Neuronal stem cell (in vitro differentiated cells): ENCODE measurements at regions not wholly inside any gene's neighbourhood (a gene's known extent, or its start where the extent isn't known, plus 50 kb on each side); places are given as distances from the start of the nearest gene placed in this dataset.

Experiments
- DNase-seq: peaks from one replicate; pipeline ENCODE4 v3.0.0-alpha.2; 2013; ENCODE audit warnings: low spot score
- H2AFZ ChIP-seq: one replicate; pipeline ENCODE4 v1.6.1; 2013; ENCODE audit warnings: mild to moderate bottlenecking, low read length, inconsistent platforms
- H2AK5ac ChIP-seq: 2 replicates; pipeline ENCODE4 v1.6.1; 2013; ENCODE audit warnings: low read depth, mild to moderate bottlenecking, inconsistent platforms, low read length, moderate library complexity, mixed read lengths
- H2BK120ac ChIP-seq: 2 replicates; pipeline ENCODE4 v1.6.1; 2013; ENCODE audit warnings: low read depth, mild to moderate bottlenecking, inconsistent platforms, low read length, moderate library complexity, mixed read lengths
- H2BK12ac ChIP-seq: one replicate; pipeline ENCODE4 v1.6.1; 2013; ENCODE audit warnings: low read length, inconsistent platforms
- H2BK15ac ChIP-seq: 2 replicates; pipeline ENCODE4 v1.6.1; 2013; ENCODE audit warnings: mild to moderate bottlenecking, low read length, inconsistent platforms, mixed read lengths
- H2BK5ac ChIP-seq: one replicate; pipeline ENCODE4 v1.6.1; 2013; ENCODE audit warnings: inconsistent platforms, mild to moderate bottlenecking, low read length, moderate library complexity
- H3K14ac ChIP-seq: one replicate; pipeline ENCODE4 v1.6.1; 2013; ENCODE audit warnings: low read length, inconsistent platforms
- H3K18ac ChIP-seq: 2 replicates; pipeline ENCODE4 v1.6.1; 2013; ENCODE audit warnings: low read length, inconsistent platforms
- H3K23ac ChIP-seq: 2 replicates; pipeline ENCODE4 v1.6.1; 2013; ENCODE audit warnings: low read depth, mild to moderate bottlenecking, mixed read lengths, low read length, inconsistent platforms; ENCODE audit not compliant: poor library complexity
- H3K27ac ChIP-seq: replicated peaks from 3 replicates; pipeline ENCODE4 v1.5.1; 2013; ENCODE audit warnings: low read length, inconsistent platforms
- H3K27me3 ChIP-seq, 3 experiments: 2 replicates each; pipeline ENCODE4 v1.6.1; 2013; ENCODE audit warnings: low read length in 3 of 3, mild to moderate bottlenecking in 2 of 3, inconsistent platforms in 1 of 3, low read depth in 1 of 3, mixed read lengths in 1 of 3, moderate library complexity in 1 of 3; ENCODE audit not compliant: control insufficient read depth in 3 of 3, insufficient read depth in 3 of 3
- H3K36me3 ChIP-seq, 2 donors: replicated peaks in 1 of 2; 2 replicates each; pipeline ENCODE4 v1.6.1; 2013; ENCODE audit warnings: low read length in 2 of 2; ENCODE audit not compliant: control insufficient read depth in 2 of 2, insufficient read depth in 2 of 2
- H3K4ac ChIP-seq: 2 replicates; pipeline ENCODE4 v1.6.1; 2013; ENCODE audit warnings: inconsistent platforms, mild to moderate bottlenecking, low read length, moderate library complexity
- H3K4me1 ChIP-seq, 2 donors: 1 replicate in 1 of 2; 2 replicates in 1 of 2; pipeline ENCODE4 v1.6.1; 2013; ENCODE audit warnings: low read length in 2 of 2, low read depth in 1 of 2; ENCODE audit not compliant: control insufficient read depth in 2 of 2, insufficient read depth in 1 of 2
- H3K4me2 ChIP-seq: one replicate; pipeline ENCODE4 v1.6.1; 2013; ENCODE audit warnings: mild to moderate bottlenecking, low read length, inconsistent platforms; ENCODE audit not compliant: insufficient read depth, poor library complexity, severe bottlenecking
- H3K4me3 ChIP-seq, 2 donors: 2 replicates each; pipeline ENCODE4 v1.5.1; 2013; ENCODE audit warnings: low read length in 2 of 2, mild to moderate bottlenecking in 2 of 2, inconsistent platforms in 1 of 2, moderate library complexity in 1 of 2
- H3K79me1 ChIP-seq: one replicate; pipeline ENCODE4 v1.6.1; 2013; ENCODE audit warnings: low read depth, mild to moderate bottlenecking, inconsistent platforms, low read length, moderate library complexity
- H3K9ac ChIP-seq: one replicate; pipeline ENCODE4 v1.6.1; 2013; ENCODE audit warnings: mild to moderate bottlenecking, low read depth, low read length, inconsistent platforms; ENCODE audit not compliant: poor library complexity
- H3K9me3 ChIP-seq, 2 donors: replicated peaks in 1 of 2; 2 replicates each; pipeline versions ENCODE3 to v1.6.1; 2013; ENCODE audit warnings: low read length in 2 of 2, mild to moderate bottlenecking in 2 of 2, inconsistent platforms in 1 of 2, low read depth in 1 of 2, mixed read lengths in 1 of 2, moderate library complexity in 1 of 2; ENCODE audit not compliant: control insufficient read depth in 2 of 2, insufficient read depth in 1 of 2
- H4K8ac ChIP-seq: one replicate; pipeline ENCODE4 v1.6.1; 2013; ENCODE audit warnings: low read depth, mild to moderate bottlenecking, inconsistent platforms, low read length, moderate library complexity
- H4K91ac ChIP-seq: one replicate; pipeline ENCODE4 v1.6.1; 2013; ENCODE audit warnings: low read length, low read depth, mild to moderate bottlenecking, inconsistent platforms; ENCODE audit not compliant: poor library complexity
- WGBS, 2 donors: extraction: QIAGEN DNeasy Blood & Tissue Kit; methylation state at CpG; one replicate each; pipeline ENCODE4 v1.1.7; 2013; ENCODE audit warnings: missing lambda C conversion rate in 2 of 2, mixed read lengths in 1 of 2; ENCODE audit not compliant: insufficient read length in 2 of 2, insufficient replicate concordance in 1 of 2; ENCODE audit errors: extremely low coverage in 2 of 2; 5-methylcytosine and 5-hydroxymethylcytosine counted together

GRCh38 chr15:92715758-92716157, 60.2 kb upstream of the FAM174B start:
- Histone ChIP-seq H2BK15ac (no peak overlapping the region), H3K4me1 (peaks cover 3 to 11% of the 10 kb centered on the region in 2 donors), H3K27ac (no peak overlapping the region), H3K9me3 (peaks cover 3 to 8% of the 10 kb centered on the region in 2 donors), H3K27me3 (no peaks in the 10 kb centered on the region), H2BK12ac (no peak overlapping the region), H3K18ac (no peak overlapping the region), H3K4me2 (no peak overlapping the region), H4K91ac (no peak overlapping the region), H3K9ac (no peak overlapping the region), H3K79me1 (no peaks in the 10 kb centered on the region), H2BK120ac (no peak overlapping the region), H2AFZ (peak overlapping the region; percentile 98), H4K8ac (no peak overlapping the region), H2AK5ac (no peak overlapping the region), H3K23ac (no peak overlapping the region), H3K14ac (no peak overlapping the region), H3K4ac (no peak overlapping the region), H3K36me3 (no peaks in the 10 kb centered on the region), H2BK5ac (no peak overlapping the region), H3K4me3 (no peak overlapping the region)
- no peak for DNase-seq
- WGBS, 2 donors: no CpG with 5 or more reads among the region's 7 CpGs

- peaks cover 3 to 13% of the 10 kb centered on the region in 2 donors for H3K9me3 ChIP-seq
- WGBS, 2 donors: no CpG with 5 or more reads among the region's 4 CpGs
- no peak overlapping the region for H3K18ac ChIP-seq
- no peak overlapping the region for H2BK12ac ChIP-seq
- H2BK120ac ChIP-seq: no peak overlapping the region
- H4K91ac ChIP-seq: no peak overlapping the region
- H3K4me3 ChIP-seq: no peak overlapping the region
- no peak overlapping the region for H2AK5ac ChIP-seq
- no peak overlapping the region for H3K14ac ChIP-seq
- no peak overlapping the region for H3K4ac ChIP-seq
- H3K36me3 ChIP-seq: no peaks in the 10 kb centered on the region
- H4K8ac ChIP-seq: no peak overlapping the region
- H3K79me1 ChIP-seq: no peaks in the 10 kb centered on the region
- H3K27me3 ChIP-seq: no peaks in the 10 kb centered on the region
- H3K23ac ChIP-seq: no peak overlapping the region
- no peak overlapping the region for H2BK15ac ChIP-seq
- no peak overlapping the region for H2BK5ac ChIP-seq
- H3K4me2 ChIP-seq: no peak overlapping the region
- peaks cover 2 to 9% of the 10 kb centered on the region in 2 donors for H3K4me1 ChIP-seq
- no peak for DNase-seq
- no peak overlapping the region for H3K27ac ChIP-seq
- H3K9ac ChIP-seq: no peak overlapping the region
- H2AFZ ChIP-seq: no peak overlapping the region
These were observed 63.4 kb upstream of the FAM174B start for GRCh38 chr15:92719021-92719420.

- Histone ChIP-seq H3K4ac (no peak overlapping the region), H2BK120ac (no peak overlapping the region), H3K27ac (no peak overlapping the region), H3K4me3 (no peak overlapping the region), H3K79me1 (no peaks in the 10 kb centered on the region), H3K9ac (no peak overlapping the region), H2BK12ac (no peak overlapping the region), H3K27me3 (no peaks in the 10 kb centered on the region), H2BK5ac (no peak overlapping the region), H3K9me3 (peaks cover 0 to 5% of the 10 kb centered on the region in 2 donors), H3K4me2 (no peak overlapping the region), H2AK5ac (no peak overlapping the region), H3K18ac (no peak overlapping the region), H3K4me1 (no peaks in the 10 kb centered on the region), H4K8ac (no peak overlapping the region), H3K36me3 (no peaks in the 10 kb centered on the region), H3K23ac (no peak overlapping the region), H2BK15ac (no peak overlapping the region), H3K14ac (no peak overlapping the region), H4K91ac (no peak overlapping the region), H2AFZ (no peak overlapping the region)
- no CpG with 5 or more reads among the region's 2 CpGs for WGBS, 2 donors
- DNase-seq: no peak
These were observed 68.6 kb upstream of the FAM174B start for GRCh38 chr15:92724144-92724543.

- H3K27ac ChIP-seq: no peak overlapping the region
- no peaks in the 10 kb centered on the region for H3K27me3 ChIP-seq
- H4K8ac ChIP-seq: no peak overlapping the region
- H3K23ac ChIP-seq: no peak overlapping the region
- H3K18ac ChIP-seq: no peak overlapping the region
- H4K91ac ChIP-seq: no peak overlapping the region
- no peak overlapping the region for H3K4me2 ChIP-seq
- no peaks in the 10 kb centered on the region for H3K36me3 ChIP-seq
- no peak for DNase-seq
- no peak overlapping the region for H2BK120ac ChIP-seq
- no peaks in the 10 kb centered on the region for H3K4me1 ChIP-seq
- no peak overlapping the region for H2BK15ac ChIP-seq
- H3K4me3 ChIP-seq: no peak overlapping the region
- H3K4ac ChIP-seq: no peak overlapping the region
- no peak overlapping the region for H3K14ac ChIP-seq
- no peak overlapping the region for H2AK5ac ChIP-seq
- WGBS, 2 donors: no CpG with 5 or more reads among the region's 2 CpGs
- no peaks in the 10 kb centered on the region for H3K79me1 ChIP-seq
- H3K9ac ChIP-seq: no peak overlapping the region
- no peak overlapping the region for H2BK5ac ChIP-seq
- H2BK12ac ChIP-seq: no peak overlapping the region
- H2AFZ ChIP-seq: no peak overlapping the region
- H3K9me3 ChIP-seq: peaks cover 0 to 5% of the 10 kb centered on the region in 2 donors
These were observed 69.6 kb upstream of the FAM174B start for GRCh38 chr15:92725171-92725570.
